ENCODE measurements at regions not wholly inside any gene's neighbourhood (a gene's known extent, or its start where the extent isn't known, plus 50 kb on each side); places are given as distances from the start of the nearest gene placed in this dataset.

- no peak overlapping the region for H3K27ac ChIP-seq (ENCODE audit: low read depth in 2 of 2, low read length in 1 of 2)
- no peak overlapping the region for H3K4me3 ChIP-seq (ENCODE audit: low read depth in 1 of 2, low read length in 2 of 2)
- H3K9me3 ChIP-seq (ENCODE audit: control insufficient read depth in 2 of 2, insufficient read depth in 1 of 2, low read depth in 1 of 2, low read length in 1 of 2) = peaks cover 0 to 5% of the 10 kb centered on the region in 2 donors
- 57 to 70% methylated on average over 2 of the region's 2 CpGs for WGBS, 2 donors
- no peaks in the 10 kb centered on the region for H3K36me3 ChIP-seq (ENCODE audit: control insufficient read depth in 2 of 2, insufficient read depth in 2 of 2, low read length in 1 of 2)
- peaks cover 0 to 6% of the 10 kb centered on the region in 2 donors for H3K4me1 ChIP-seq (ENCODE audit: control insufficient read depth in 2 of 2, insufficient read depth in 2 of 2, low read length in 1 of 2)
- H3K27me3 ChIP-seq (ENCODE audit: control insufficient read depth in 1 of 2, insufficient read depth in 2 of 2, low read length in 2 of 2) = no peaks in the 10 kb centered on the region
Observed at GRCh38 chr6:54440549-54440948, 132.3 kb downstream of the TINAG start.

GRCh38 chr6:54441020-54441419 is 132.8 kb downstream of the TINAG start:
- Histone ChIP-seq H3K36me3 (ENCODE audit: control insufficient read depth in 2 of 2, insufficient read depth in 2 of 2, low read length in 1 of 2) (no peaks in the 10 kb centered on the region), H3K4me3 (ENCODE audit: low read depth in 1 of 2, low read length in 2 of 2) (no peak overlapping the region), H3K4me1 (ENCODE audit: control insufficient read depth in 2 of 2, insufficient read depth in 2 of 2, low read length in 1 of 2) (peaks cover 0 to 6% of the 10 kb centered on the region in 2 donors), H3K27me3 (ENCODE audit: control insufficient read depth in 1 of 2, insufficient read depth in 2 of 2, low read length in 2 of 2) (no peaks in the 10 kb centered on the region), H3K27ac (ENCODE audit: low read depth in 2 of 2, low read length in 1 of 2) (no peak overlapping the region), H3K9me3 (ENCODE audit: control insufficient read depth in 2 of 2, insufficient read depth in 1 of 2, low read depth in 1 of 2, low read length in 1 of 2) (peaks cover 0 to 5% of the 10 kb centered on the region in 2 donors)
- 91 to 97% methylated on average over 2 of the region's 2 CpGs for WGBS, 2 donors

- H3K4me3 ChIP-seq (ENCODE audit: low read depth in 1 of 2, low read length in 2 of 2) = no peak overlapping the region
- peaks cover 0 to 5% of the 10 kb centered on the region in 2 donors for H3K9me3 ChIP-seq (ENCODE audit: control insufficient read depth in 2 of 2, insufficient read depth in 1 of 2, low read depth in 1 of 2, low read length in 1 of 2)
- H3K36me3 ChIP-seq (ENCODE audit: control insufficient read depth in 2 of 2, insufficient read depth in 2 of 2, low read length in 1 of 2) = no peaks in the 10 kb centered on the region
- no peak overlapping the region for H3K27ac ChIP-seq (ENCODE audit: low read depth in 2 of 2, low read length in 1 of 2)
- H3K27me3 ChIP-seq (ENCODE audit: control insufficient read depth in 1 of 2, insufficient read depth in 2 of 2, low read length in 2 of 2) = no peaks in the 10 kb centered on the region
- 87 to 92% methylated on average over 7 of the region's 7 CpGs for WGBS, 2 donors
- H3K4me1 ChIP-seq (ENCODE audit: control insufficient read depth in 2 of 2, insufficient read depth in 2 of 2, low read length in 1 of 2) = peaks cover 0 to 6% of the 10 kb centered on the region in 2 donors
Observed at GRCh38 chr6:54441687-54442248, 133.5 kb downstream of the TINAG start.

- H3K27ac ChIP-seq (ENCODE audit: low read depth in 2 of 2, low read length in 1 of 2) = no peak overlapping the region
- peaks cover 0 to 6% of the 10 kb centered on the region in 2 donors for H3K4me1 ChIP-seq (ENCODE audit: control insufficient read depth in 2 of 2, insufficient read depth in 2 of 2, low read length in 1 of 2)
- H3K9me3 ChIP-seq (ENCODE audit: control insufficient read depth in 2 of 2, insufficient read depth in 1 of 2, low read depth in 1 of 2, low read length in 1 of 2) = peaks cover 0 to 5% of the 10 kb centered on the region in 2 donors
- no peaks in the 10 kb centered on the region for H3K36me3 ChIP-seq (ENCODE audit: control insufficient read depth in 2 of 2, insufficient read depth in 2 of 2, low read length in 1 of 2)
- H3K27me3 ChIP-seq (ENCODE audit: control insufficient read depth in 1 of 2, insufficient read depth in 2 of 2, low read length in 2 of 2) = no peaks in the 10 kb centered on the region
- H3K4me3 ChIP-seq (ENCODE audit: low read depth in 1 of 2, low read length in 2 of 2) = no peak overlapping the region
Observed at GRCh38 chr6:54445207-54445606, 137.0 kb downstream of the TINAG start.

- no peak overlapping the region for H3K27ac ChIP-seq (ENCODE audit: low read depth in 2 of 2, low read length in 1 of 2)
- peaks cover 0 to 2% of the 10 kb centered on the region in 2 donors for H3K9me3 ChIP-seq (ENCODE audit: control insufficient read depth in 2 of 2, insufficient read depth in 1 of 2, low read depth in 1 of 2, low read length in 1 of 2)
- WGBS, 2 donors = 83 to 85% methylated on average over 4 of the region's 4 CpGs
- no peak overlapping the region for H3K4me3 ChIP-seq (ENCODE audit: low read depth in 1 of 2, low read length in 2 of 2)
- no peaks in the 10 kb centered on the region for H3K4me1 ChIP-seq (ENCODE audit: control insufficient read depth in 2 of 2, insufficient read depth in 2 of 2, low read length in 1 of 2)
- H3K36me3 ChIP-seq (ENCODE audit: control insufficient read depth in 2 of 2, insufficient read depth in 2 of 2, low read length in 1 of 2) = no peaks in the 10 kb centered on the region
- no peaks in the 10 kb centered on the region for H3K27me3 ChIP-seq (ENCODE audit: control insufficient read depth in 1 of 2, insufficient read depth in 2 of 2, low read length in 2 of 2)
Observed at GRCh38 chr6:54448617-54449016, 140.4 kb downstream of the TINAG start.

GRCh38 chr6:54451516-54451915 is 143.3 kb downstream of the TINAG start:
- Histone ChIP-seq H3K27ac (ENCODE audit: low read depth in 2 of 2, low read length in 1 of 2) (no peak overlapping the region), H3K27me3 (ENCODE audit: control insufficient read depth in 1 of 2, insufficient read depth in 2 of 2, low read length in 2 of 2) (no peaks in the 10 kb centered on the region), H3K36me3 (ENCODE audit: control insufficient read depth in 2 of 2, insufficient read depth in 2 of 2, low read length in 1 of 2) (no peaks in the 10 kb centered on the region), H3K4me3 (ENCODE audit: low read depth in 1 of 2, low read length in 2 of 2) (no peak overlapping the region), H3K4me1 (ENCODE audit: control insufficient read depth in 2 of 2, insufficient read depth in 2 of 2, low read length in 1 of 2) (no peaks in the 10 kb centered on the region), H3K9me3 (ENCODE audit: control insufficient read depth in 2 of 2, insufficient read depth in 1 of 2, low read depth in 1 of 2, low read length in 1 of 2) (peaks cover 0 to 2% of the 10 kb centered on the region in 2 donors)

- Histone ChIP-seq H3K27me3 (ENCODE audit: control insufficient read depth in 1 of 2, insufficient read depth in 2 of 2, low read length in 2 of 2) (no peaks in the 10 kb centered on the region), H3K4me1 (ENCODE audit: control insufficient read depth in 2 of 2, insufficient read depth in 2 of 2, low read length in 1 of 2) (no peaks in the 10 kb centered on the region), H3K4me3 (ENCODE audit: low read depth in 1 of 2, low read length in 2 of 2) (no peak overlapping the region), H3K27ac (ENCODE audit: low read depth in 2 of 2, low read length in 1 of 2) (no peak overlapping the region), H3K36me3 (ENCODE audit: control insufficient read depth in 2 of 2, insufficient read depth in 2 of 2, low read length in 1 of 2) (no peaks in the 10 kb centered on the region), H3K9me3 (ENCODE audit: control insufficient read depth in 2 of 2, insufficient read depth in 1 of 2, low read depth in 1 of 2, low read length in 1 of 2) (no peaks in the 10 kb centered on the region)
- WGBS, 2 donors = 64 to 67% methylated on average over 4 of the region's 4 CpGs
Observed at GRCh38 chr6:54463354-54464024, 155.2 kb downstream of the TINAG start.

GRCh38 chr6:54465649-54466300 is 157.5 kb downstream of the TINAG start:
- Histone ChIP-seq H3K36me3 (ENCODE audit: control insufficient read depth in 2 of 2, insufficient read depth in 2 of 2, low read length in 1 of 2) (no peaks in the 10 kb centered on the region), H3K27ac (ENCODE audit: low read depth in 2 of 2, low read length in 1 of 2) (no peak overlapping the region), H3K27me3 (ENCODE audit: control insufficient read depth in 1 of 2, insufficient read depth in 2 of 2, low read length in 2 of 2) (no peaks in the 10 kb centered on the region), H3K4me3 (ENCODE audit: low read depth in 1 of 2, low read length in 2 of 2) (no peak overlapping the region), H3K9me3 (ENCODE audit: control insufficient read depth in 2 of 2, insufficient read depth in 1 of 2, low read depth in 1 of 2, low read length in 1 of 2) (no peaks in the 10 kb centered on the region), H3K4me1 (ENCODE audit: control insufficient read depth in 2 of 2, insufficient read depth in 2 of 2, low read length in 1 of 2) (no peaks in the 10 kb centered on the region)
- WGBS, 2 donors = 79% methylated on average over 3 of the region's 3 CpGs

GRCh38 chr6:54467384-54467783 is 159.1 kb downstream of the TINAG start:
- H3K36me3 ChIP-seq (ENCODE audit: control insufficient read depth in 2 of 2, insufficient read depth in 2 of 2, low read length in 1 of 2) = no peaks in the 10 kb centered on the region
- WGBS, 2 donors = 72 to 80% methylated on average over 1 of the region's 1 CpG
- no peak overlapping the region for H3K4me3 ChIP-seq (ENCODE audit: low read depth in 1 of 2, low read length in 2 of 2)
- H3K27me3 ChIP-seq (ENCODE audit: control insufficient read depth in 1 of 2, insufficient read depth in 2 of 2, low read length in 2 of 2) = no peaks in the 10 kb centered on the region
- no peaks in the 10 kb centered on the region for H3K9me3 ChIP-seq (ENCODE audit: control insufficient read depth in 2 of 2, insufficient read depth in 1 of 2, low read depth in 1 of 2, low read length in 1 of 2)
- no peaks in the 10 kb centered on the region for H3K4me1 ChIP-seq (ENCODE audit: control insufficient read depth in 2 of 2, insufficient read depth in 2 of 2, low read length in 1 of 2)
- no peak overlapping the region for H3K27ac ChIP-seq (ENCODE audit: low read depth in 2 of 2, low read length in 1 of 2)

GRCh38 chr6:54473328-54473727 is 165.1 kb downstream of the TINAG start:
- 67 to 78% methylated on average over 4 of the region's 4 CpGs for WGBS, 2 donors
- no peaks in the 10 kb centered on the region for H3K27me3 ChIP-seq (ENCODE audit: control insufficient read depth in 1 of 2, insufficient read depth in 2 of 2, low read length in 2 of 2)
- H3K4me1 ChIP-seq (ENCODE audit: control insufficient read depth in 2 of 2, insufficient read depth in 2 of 2, low read length in 1 of 2) = no peaks in the 10 kb centered on the region
- H3K36me3 ChIP-seq (ENCODE audit: control insufficient read depth in 2 of 2, insufficient read depth in 2 of 2, low read length in 1 of 2) = no peaks in the 10 kb centered on the region
- no peaks in the 10 kb centered on the region for H3K9me3 ChIP-seq (ENCODE audit: control insufficient read depth in 2 of 2, insufficient read depth in 1 of 2, low read depth in 1 of 2, low read length in 1 of 2)
- no peak overlapping the region for H3K4me3 ChIP-seq (ENCODE audit: low read depth in 1 of 2, low read length in 2 of 2)
- no peak overlapping the region for H3K27ac ChIP-seq (ENCODE audit: low read depth in 2 of 2, low read length in 1 of 2)
